HG03442 (cell line): ENCODE measurements at regions not wholly inside any gene's neighbourhood (a gene's known extent, or its start where the extent isn't known, plus 50 kb on each side); places are given as distances from the start of the nearest gene placed in this dataset.

ENCODE experiments used
- ATAC-seq: cut with Tn5 transposase; IDR thresholded peaks from one replicate; pipeline ENCODE4 v1.9.1; 2021; ENCODE audit warnings: mild to moderate bottlenecking, moderate library complexity; ENCODE audit not compliant: unreplicated experiment

- ATAC-seq = no peak
These were observed 207.9 kb upstream of the CDIN1 start for GRCh38 chr15:36371509-36371908.

- ATAC-seq = no peak
These were observed 206.5 kb upstream of the CDIN1 start for GRCh38 chr15:36372968-36373367.

GRCh38 chr15:36373550-36373949 is 205.9 kb upstream of the CDIN1 start:
- ATAC-seq = no peak

- ATAC-seq = no peak
These were observed 190.3 kb upstream of the CDIN1 start for GRCh38 chr15:36389107-36389506.

GRCh38 chr15:36390491-36390890 is 188.9 kb upstream of the CDIN1 start:
- ATAC-seq = no peak

GRCh38 chr15:36392676-36393266 is 186.7 kb upstream of the CDIN1 start:
- ATAC-seq = no peak

GRCh38 chr15:36398212-36398611 is 181.2 kb upstream of the CDIN1 start:
- no peak for ATAC-seq

- no peak for ATAC-seq
These were observed 180.2 kb upstream of the CDIN1 start for GRCh38 chr15:36399276-36399675.

- ATAC-seq = no peak
These were observed 178.4 kb upstream of the CDIN1 start for GRCh38 chr15:36400936-36401585.

- no peak for ATAC-seq
These were observed 177.8 kb upstream of the CDIN1 start for GRCh38 chr15:36401586-36401966.

- ATAC-seq = no peak
These were observed 176.1 kb upstream of the CDIN1 start for GRCh38 chr15:36403351-36403750.

- ATAC-seq = no peak
These were observed 173.1 kb upstream of the CDIN1 start for GRCh38 chr15:36406366-36406765.

GRCh38 chr15:36406911-36407310 is 172.5 kb upstream of the CDIN1 start:
- ATAC-seq = no peak

GRCh38 chr15:36407647-36408046 is 171.8 kb upstream of the CDIN1 start:
- ATAC-seq = no peak

GRCh38 chr15:36409819-36410218 is 169.6 kb upstream of the CDIN1 start:
- ATAC-seq = no peak

GRCh38 chr15:36414670-36415069 is 164.8 kb upstream of the CDIN1 start:
- no peak for ATAC-seq

GRCh38 chr15:36415643-36416042 is 163.8 kb upstream of the CDIN1 start:
- no peak for ATAC-seq

GRCh38 chr15:36422631-36423030 is 156.8 kb upstream of the CDIN1 start:
- ATAC-seq = no peak

GRCh38 chr15:36426691-36427090 is 152.7 kb upstream of the CDIN1 start:
- no peak for ATAC-seq

GRCh38 chr15:36428102-36428845 is 151.2 kb upstream of the CDIN1 start:
- no peak for ATAC-seq

GRCh38 chr15:36429707-36430106 is 149.7 kb upstream of the CDIN1 start:
- ATAC-seq = no peak

GRCh38 chr15:36430280-36430679 is 149.1 kb upstream of the CDIN1 start:
- ATAC-seq = no peak
